SK-N-MC (cell line): ENCODE measurements at regions not wholly inside any gene's neighbourhood (a gene's known extent, or its start where the extent isn't known, plus 50 kb on each side); places are given as distances from the start of the nearest gene placed in this dataset.

ENCODE experiments used
- EZH2 ChIP-seq: fragments of 200-600 bp; sonication (generic); IDR thresholded peaks from one replicate; pipeline ENCODE4 v1.6.1; 2017; ENCODE audit warnings: antibody characterized with exemption
- FOXP2 ChIP-seq: optimal IDR thresholded peaks from 2 replicates; pipeline ENCODE3; 2011; ENCODE audit warnings: mild to moderate bottlenecking, moderate library complexity; ENCODE audit not compliant: insufficient read depth; ENCODE audit errors: extremely low read length, control extremely low read depth
- POLR2AphosphoS5 ChIP-seq: IDR thresholded peaks from 2 replicates; pipeline ENCODE4 v1.6.1; 2012; ENCODE audit warnings: mild to moderate bottlenecking, low read depth, low read length, borderline replicate concordance

DNA sequence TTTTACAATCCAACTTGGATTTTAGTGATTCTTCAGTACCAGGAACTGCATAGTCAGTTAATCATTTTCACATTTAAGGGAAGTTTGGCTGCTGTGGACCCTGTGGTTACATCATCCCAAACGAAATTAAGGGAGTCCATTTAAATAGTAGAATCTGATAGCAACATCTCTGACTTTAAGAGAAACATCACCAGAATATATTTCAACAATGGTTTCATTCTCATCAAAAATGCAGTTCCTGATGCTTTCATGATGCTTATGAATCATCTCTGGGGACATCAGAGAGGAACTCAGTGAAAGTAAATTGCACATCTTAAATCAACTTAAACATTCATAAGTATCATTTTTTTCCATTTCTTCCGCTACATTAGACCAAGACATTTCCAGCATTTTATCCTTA is 1170.7 kb downstream of the FSCB start:
- TF ChIP-seq POLR2AphosphoS5 (no peak), EZH2 (no peak), FOXP2 (no peak)
